ENCODE measurements at regions not wholly inside any gene's neighbourhood (a gene's known extent, or its start where the extent isn't known, plus 50 kb on each side); places are given as distances from the start of the nearest gene placed in this dataset.

DNA sequence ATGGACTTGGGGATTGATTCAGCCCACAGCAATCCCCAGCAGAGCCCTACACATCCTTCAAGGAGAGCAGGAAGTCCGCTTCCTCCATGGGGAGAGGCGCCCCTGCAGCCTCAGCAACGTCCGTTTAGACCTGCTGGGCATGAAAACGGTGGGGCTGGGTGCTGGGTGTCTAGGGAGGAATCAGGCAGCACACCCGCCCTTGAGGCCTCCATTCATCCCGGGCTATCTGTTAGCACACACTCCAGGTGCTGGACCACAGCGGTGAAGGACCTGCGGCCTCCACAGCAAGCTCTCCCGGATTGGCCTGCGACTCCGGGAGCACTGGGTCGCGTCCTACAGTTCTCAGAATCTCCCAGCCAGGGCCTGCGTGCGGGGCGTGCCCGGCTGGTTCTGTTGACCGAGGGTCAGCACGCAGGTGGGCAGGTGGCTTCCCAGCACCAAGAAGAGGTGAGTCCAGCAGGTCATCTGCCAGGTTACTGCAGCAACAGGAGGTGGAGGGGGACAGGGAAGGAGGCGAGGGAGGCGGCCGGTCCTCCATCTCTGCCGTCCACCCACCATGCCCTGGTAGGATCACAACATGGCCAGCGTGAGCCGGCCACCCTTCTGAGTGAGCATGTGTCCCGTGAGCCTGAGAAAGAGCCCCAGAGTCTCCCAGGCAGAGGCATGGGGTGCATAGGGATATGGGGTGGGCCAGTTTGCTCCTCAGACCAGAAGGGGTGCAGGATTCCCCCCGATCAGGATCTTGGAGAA lies 96.6 kb downstream of the RIPK4 start:
- Histone ChIP-seq H3K9ac (ENCODE audit: low read length) (no peak overlapping the region), H3K9me3 (ENCODE audit: low read length) (no peaks in the 10 kb centered on the region), H3K9me2 (ENCODE audit: low read depth, low read length) (no peaks in the 10 kb centered on the region), H4K20me1 (ENCODE audit: insufficient read depth, low read length) (no peaks in the 10 kb centered on the region), H3K27me3 (ENCODE audit: insufficient read depth, low read length) (no peaks in the 10 kb centered on the region), H3F3A (ENCODE audit: insufficient read depth, low read length) (no peaks in the 10 kb centered on the region), H3K4me2 (ENCODE audit: low read length) (no peak overlapping the region), H3K4me3 (ENCODE audit: low read depth, low read length, poor library complexity, severe bottlenecking) (no peak overlapping the region), H3K4me1 (ENCODE audit: insufficient read depth, low read length, severe bottlenecking) (no peaks in the 10 kb centered on the region), H3K79me2 (ENCODE audit: insufficient read depth, low read length) (no peaks in the 10 kb centered on the region), H2AFZ (ENCODE audit: low read length) (no peak overlapping the region), H3K27ac (ENCODE audit: low read depth, low read length, poor library complexity, severe bottlenecking) (no peak overlapping the region), H3K36me3 (ENCODE audit: insufficient read depth, low read length) (no peaks in the 10 kb centered on the region)
- no peak for TF ChIP-seq EZH2 (IDR thresholded peaks at IDR 0.05; ENCODE audit: borderline replicate concordance, low read length)
- TF ChIP-seq, protein P1, sequence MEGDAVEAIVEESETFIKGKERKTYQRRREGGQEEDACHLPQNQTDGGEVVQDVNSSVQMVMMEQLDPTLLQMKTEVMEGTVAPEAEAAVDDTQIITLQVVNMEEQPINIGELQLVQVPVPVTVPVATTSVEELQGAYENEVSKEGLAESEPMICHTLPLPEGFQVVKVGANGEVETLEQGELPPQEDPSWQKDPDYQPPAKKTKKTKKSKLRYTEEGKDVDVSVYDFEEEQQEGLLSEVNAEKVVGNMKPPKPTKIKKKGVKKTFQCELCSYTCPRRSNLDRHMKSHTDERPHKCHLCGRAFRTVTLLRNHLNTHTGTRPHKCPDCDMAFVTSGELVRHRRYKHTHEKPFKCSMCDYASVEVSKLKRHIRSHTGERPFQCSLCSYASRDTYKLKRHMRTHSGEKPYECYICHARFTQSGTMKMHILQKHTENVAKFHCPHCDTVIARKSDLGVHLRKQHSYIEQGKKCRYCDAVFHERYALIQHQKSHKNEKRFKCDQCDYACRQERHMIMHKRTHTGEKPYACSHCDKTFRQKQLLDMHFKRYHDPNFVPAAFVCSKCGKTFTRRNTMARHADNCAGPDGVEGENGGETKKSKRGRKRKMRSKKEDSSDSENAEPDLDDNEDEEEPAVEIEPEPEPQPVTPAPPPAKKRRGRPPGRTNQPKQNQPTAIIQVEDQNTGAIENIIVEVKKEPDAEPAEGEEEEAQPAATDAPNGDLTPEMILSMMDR (IDR thresholded peaks at IDR 0.05; ENCODE audit: low read length), result no peak

DNA sequence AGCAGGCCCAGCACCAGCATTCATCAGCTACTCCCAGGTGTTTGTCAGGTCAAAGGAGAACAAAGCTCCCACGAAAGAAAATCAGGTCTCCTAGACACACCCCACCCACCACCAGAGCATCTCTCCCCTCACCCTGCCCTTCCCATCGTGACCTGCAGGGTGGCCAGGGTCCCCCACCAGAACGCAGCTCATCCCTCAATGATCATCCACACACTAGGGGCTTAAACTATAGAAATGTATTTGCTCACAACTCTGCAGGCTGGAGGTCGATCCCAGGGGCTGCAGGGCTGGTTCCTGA lies 97.4 kb downstream of the RIPK4 start:
- H3K27me3 ChIP-seq (ENCODE audit: insufficient read depth, low read length), result no peaks in the 10 kb centered on the region

DNA sequence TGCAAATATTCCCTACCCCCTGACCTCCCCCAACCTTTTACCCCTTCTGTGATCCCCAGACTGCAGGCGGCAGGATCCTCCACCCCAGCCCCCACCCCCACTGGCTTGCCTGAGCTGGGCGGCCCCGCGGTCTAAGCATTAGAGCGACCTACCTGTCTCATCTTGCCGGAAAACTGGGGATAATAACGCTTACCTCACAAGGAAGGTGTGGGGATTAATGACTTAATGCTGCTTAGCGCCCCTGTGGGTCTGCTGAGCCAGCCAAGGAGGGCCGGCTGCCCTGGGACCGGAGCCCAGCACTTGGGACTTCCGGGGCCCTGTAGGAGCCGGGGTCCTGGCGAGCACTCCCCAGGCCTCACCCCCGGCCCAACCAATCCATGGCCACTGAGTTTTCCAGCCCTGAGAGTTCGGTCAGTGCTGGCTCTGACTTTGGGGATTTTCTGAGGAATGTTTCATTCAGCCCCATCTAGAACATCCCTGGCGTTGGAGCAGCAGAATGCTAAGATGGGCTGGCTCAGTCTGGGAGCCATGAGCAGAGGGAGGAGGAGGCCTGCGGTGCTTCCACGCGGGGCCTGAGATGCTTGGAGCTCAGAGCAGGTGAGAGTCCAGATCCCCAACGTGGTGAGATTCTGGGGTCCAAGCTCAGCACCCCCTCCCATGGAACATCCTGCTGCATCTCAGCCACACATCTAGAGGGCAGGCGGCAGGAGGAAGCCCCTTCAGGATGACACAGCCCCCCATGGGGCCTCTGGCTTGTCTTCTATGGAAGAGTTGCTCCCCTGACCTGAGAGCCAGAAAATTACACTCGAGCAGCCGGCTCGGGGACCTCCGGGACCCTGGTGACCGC lies 97.9 kb downstream of the RIPK4 start:
- H3K4me2 ChIP-seq (ENCODE audit: low read length), result no peak overlapping the region
- H3K9me3 ChIP-seq (ENCODE audit: low read length), result no peaks in the 10 kb centered on the region

More for the DNA sequence above, 97.4 kb downstream of the RIPK4 start:
- no peaks in the 10 kb centered on the region for H3K9me2 ChIP-seq (ENCODE audit: low read depth, low read length)
- no peaks in the 10 kb centered on the region for H3K9me3 ChIP-seq (ENCODE audit: low read length)
- no peaks in the 10 kb centered on the region for H4K20me1 ChIP-seq (ENCODE audit: insufficient read depth, low read length)
- H2AFZ ChIP-seq (ENCODE audit: low read length), result no peak overlapping the region
- no peaks in the 10 kb centered on the region for H3K79me2 ChIP-seq (ENCODE audit: insufficient read depth, low read length)
- no peak overlapping the region for H3K4me2 ChIP-seq (ENCODE audit: low read length)
- no peaks in the 10 kb centered on the region for H3K36me3 ChIP-seq (ENCODE audit: insufficient read depth, low read length)
- TF ChIP-seq EZH2 (IDR thresholded peaks at IDR 0.05; ENCODE audit: borderline replicate concordance, low read length), result no peak
- TF ChIP-seq, protein P1 (IDR thresholded peaks at IDR 0.05; ENCODE audit: low read length), result no peak
- no peak overlapping the region for H3K4me3 ChIP-seq (ENCODE audit: low read depth, low read length, poor library complexity, severe bottlenecking)
- no peaks in the 10 kb centered on the region for H3K4me1 ChIP-seq (ENCODE audit: insufficient read depth, low read length, severe bottlenecking)
- H3F3A ChIP-seq (ENCODE audit: insufficient read depth, low read length), result no peaks in the 10 kb centered on the region
- H3K9ac ChIP-seq (ENCODE audit: low read length), result no peak overlapping the region
- H3K27ac ChIP-seq (ENCODE audit: low read depth, low read length, poor library complexity, severe bottlenecking), result no peak overlapping the region

More for the DNA sequence above, 97.9 kb downstream of the RIPK4 start:
- H3K36me3 ChIP-seq (ENCODE audit: insufficient read depth, low read length), result no peaks in the 10 kb centered on the region
- no peaks in the 10 kb centered on the region for H3K27me3 ChIP-seq (ENCODE audit: insufficient read depth, low read length)
- H4K20me1 ChIP-seq (ENCODE audit: insufficient read depth, low read length), result no peaks in the 10 kb centered on the region
- no peak overlapping the region for H3K4me3 ChIP-seq (ENCODE audit: low read depth, low read length, poor library complexity, severe bottlenecking)
- H3K9me2 ChIP-seq (ENCODE audit: low read depth, low read length), result no peaks in the 10 kb centered on the region
- no peak overlapping the region for H2AFZ ChIP-seq (ENCODE audit: low read length)
- no peak for TF ChIP-seq EZH2 (IDR thresholded peaks at IDR 0.05; ENCODE audit: borderline replicate concordance, low read length)
- TF ChIP-seq, protein P1 (IDR thresholded peaks at IDR 0.05; ENCODE audit: low read length), result no peak
- no peak overlapping the region for H3K9ac ChIP-seq (ENCODE audit: low read length)
- no peaks in the 10 kb centered on the region for H3K4me1 ChIP-seq (ENCODE audit: insufficient read depth, low read length, severe bottlenecking)
- H3K27ac ChIP-seq (ENCODE audit: low read depth, low read length, poor library complexity, severe bottlenecking), result no peak overlapping the region
- H3F3A ChIP-seq (ENCODE audit: insufficient read depth, low read length), result no peaks in the 10 kb centered on the region
- H3K79me2 ChIP-seq (ENCODE audit: insufficient read depth, low read length), result no peaks in the 10 kb centered on the region

Measured in OCI-LY1 (cell line).